HEK293T (cell line): ENCODE measurements at regions not wholly inside any gene's neighbourhood (a gene's known extent, or its start where the extent isn't known, plus 50 kb on each side); places are given as distances from the start of the nearest gene placed in this dataset.

ENCODE experiments used
- ARNT ChIP-seq: fragments of 450-650 bp; IDR thresholded peaks from 2 replicates; pipeline ENCODE4 v1.6.1; 2017; ENCODE audit warnings: mild to moderate bottlenecking
- SP1 ChIP-seq: fragments of 450-650 bp; IDR thresholded peaks from 2 replicates; pipeline ENCODE4 v1.6.1; 2017

DNA sequence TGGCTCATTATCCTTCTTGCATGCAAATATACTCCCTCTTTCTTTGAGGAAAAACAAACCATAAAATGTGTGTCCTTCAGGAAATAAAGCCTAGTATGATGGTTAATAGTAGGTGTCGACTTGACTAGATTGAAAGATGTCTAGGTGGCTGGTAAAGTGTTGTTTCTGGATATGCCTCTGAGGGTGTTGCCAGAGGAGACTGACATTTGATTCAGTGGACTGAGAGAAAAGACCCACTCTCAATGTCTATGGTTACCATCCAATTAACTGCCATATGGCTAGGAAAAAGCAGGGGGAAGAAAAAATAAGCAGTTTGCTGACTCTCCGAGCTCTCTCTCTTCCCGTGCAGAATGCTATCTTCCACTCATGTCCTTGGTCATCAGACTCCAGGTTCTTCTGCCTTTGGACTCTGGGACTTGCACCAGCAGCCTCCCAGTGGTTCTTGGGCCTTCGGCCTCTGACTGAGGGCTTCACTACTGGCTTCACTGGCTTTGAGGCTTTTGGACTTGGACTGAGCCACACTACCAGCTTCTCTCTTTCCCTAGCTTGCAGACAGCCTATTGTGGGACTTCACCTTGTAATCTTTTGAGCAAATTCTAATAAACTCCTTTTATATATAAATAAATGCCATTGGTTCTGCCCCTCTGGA lies 532.1 kb upstream of the HTR2C start:
- TF ChIP-seq SP1 (no peak), ARNT (no peak)
